Osteoblast (primary cell): ENCODE measurements at regions not wholly inside any gene's neighbourhood (a gene's known extent, or its start where the extent isn't known, plus 50 kb on each side); places are given as distances from the start of the nearest gene placed in this dataset.

Experiments
- DNase-seq: peaks from one replicate; pipeline ENCODE4 v3.0.0; 2011; ENCODE audit warnings: low spot score, mixed read lengths; ENCODE audit not compliant: insufficient read length; ENCODE audit errors: missing footprints
- H2AFZ ChIP-seq: 2 replicates; pipeline ENCODE4 v1.6.0; 2011; ENCODE audit warnings: mild to moderate bottlenecking, low read length
- H3K27ac ChIP-seq: 2 replicates; pipeline ENCODE4 v1.5.1; 2011; ENCODE audit warnings: mild to moderate bottlenecking, low read depth, low read length, moderate library complexity
- H3K27me3 ChIP-seq: 2 replicates; pipeline ENCODE4 v1.6.0; 2012; ENCODE audit warnings: mild to moderate bottlenecking, control low read depth, inconsistent platforms, low read length, moderate library complexity; ENCODE audit not compliant: insufficient read depth
- H3K36me3 ChIP-seq: 2 replicates; pipeline ENCODE4 v1.5.1; 2011; ENCODE audit warnings: mild to moderate bottlenecking, low read length, control low read depth, moderate library complexity; ENCODE audit not compliant: insufficient read depth
- H3K4me1 ChIP-seq: 2 replicates; pipeline ENCODE4 v1.5.1; 2011; ENCODE audit warnings: mild to moderate bottlenecking, low read length, control low read depth, moderate library complexity; ENCODE audit not compliant: insufficient read depth
- H3K4me2 ChIP-seq: 2 replicates; pipeline ENCODE4 v1.6.0; 2011; ENCODE audit warnings: mild to moderate bottlenecking, low read length; ENCODE audit not compliant: insufficient read depth
- H3K4me3 ChIP-seq: fragments of 200-600 bp; sonication (generic); 3 replicates; pipeline ENCODE4 v1.5.1; 2012; ENCODE audit warnings: mild to moderate bottlenecking, low read length, inconsistent platforms; ENCODE audit not compliant: insufficient read depth
- H3K79me2 ChIP-seq: 2 replicates; pipeline ENCODE4 v1.6.0; 2012; ENCODE audit warnings: mild to moderate bottlenecking, low read length, control low read depth, inconsistent platforms; ENCODE audit not compliant: insufficient read depth
- H3K9me3 ChIP-seq: 2 replicates; pipeline ENCODE4 v1.5.1; 2011; ENCODE audit warnings: low read depth, low read length, control low read depth
- H4K20me1 ChIP-seq: 2 replicates; pipeline ENCODE4 v1.6.0; 2012; ENCODE audit warnings: mild to moderate bottlenecking, low read length, control low read depth; ENCODE audit not compliant: insufficient read depth
- TF ChIP-seq, protein P1 (sequence below): IDR thresholded peaks from 2 replicates; pipeline ENCODE4 v1.5.1; 2011; ENCODE audit warnings: mild to moderate bottlenecking, low read depth, low read length, moderate library complexity; ENCODE audit errors: extremely low read depth

DNA sequence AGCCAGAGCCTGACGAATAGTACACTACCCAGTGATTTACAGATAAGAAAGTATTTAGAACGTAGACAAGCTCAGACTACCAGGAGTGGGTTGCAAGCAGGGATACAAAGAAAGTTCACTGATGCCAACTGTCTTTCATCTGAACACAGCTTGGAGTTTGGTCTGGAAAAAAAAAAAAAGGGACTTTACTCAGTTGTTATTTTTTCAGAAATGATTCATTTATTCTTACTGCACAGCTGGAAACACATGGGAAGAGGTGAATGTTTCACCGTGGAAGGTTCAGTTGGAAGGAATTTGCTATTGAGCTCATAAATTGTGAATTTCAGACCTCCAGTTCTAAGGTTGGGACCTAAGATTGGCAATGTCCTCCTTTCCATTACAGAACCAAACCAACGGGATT is 259.7 kb downstream of the ETAA1 start:
- Histone ChIP-seq H3K36me3 (no peaks in the 10 kb centered on the region), H3K4me3 (no peak overlapping the region), H3K79me2 (no peaks in the 10 kb centered on the region), H3K27me3 (peaks cover 2% of the 10 kb centered on the region), H3K4me2 (no peak overlapping the region), H2AFZ (no peak overlapping the region), H3K27ac (no peak overlapping the region), H3K9me3 (no peaks in the 10 kb centered on the region), H4K20me1 (no peaks in the 10 kb centered on the region), H3K4me1 (no peaks in the 10 kb centered on the region)
- DNase-seq = no peak
- TF ChIP-seq, protein P1, sequence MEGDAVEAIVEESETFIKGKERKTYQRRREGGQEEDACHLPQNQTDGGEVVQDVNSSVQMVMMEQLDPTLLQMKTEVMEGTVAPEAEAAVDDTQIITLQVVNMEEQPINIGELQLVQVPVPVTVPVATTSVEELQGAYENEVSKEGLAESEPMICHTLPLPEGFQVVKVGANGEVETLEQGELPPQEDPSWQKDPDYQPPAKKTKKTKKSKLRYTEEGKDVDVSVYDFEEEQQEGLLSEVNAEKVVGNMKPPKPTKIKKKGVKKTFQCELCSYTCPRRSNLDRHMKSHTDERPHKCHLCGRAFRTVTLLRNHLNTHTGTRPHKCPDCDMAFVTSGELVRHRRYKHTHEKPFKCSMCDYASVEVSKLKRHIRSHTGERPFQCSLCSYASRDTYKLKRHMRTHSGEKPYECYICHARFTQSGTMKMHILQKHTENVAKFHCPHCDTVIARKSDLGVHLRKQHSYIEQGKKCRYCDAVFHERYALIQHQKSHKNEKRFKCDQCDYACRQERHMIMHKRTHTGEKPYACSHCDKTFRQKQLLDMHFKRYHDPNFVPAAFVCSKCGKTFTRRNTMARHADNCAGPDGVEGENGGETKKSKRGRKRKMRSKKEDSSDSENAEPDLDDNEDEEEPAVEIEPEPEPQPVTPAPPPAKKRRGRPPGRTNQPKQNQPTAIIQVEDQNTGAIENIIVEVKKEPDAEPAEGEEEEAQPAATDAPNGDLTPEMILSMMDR = no peak

DNA sequence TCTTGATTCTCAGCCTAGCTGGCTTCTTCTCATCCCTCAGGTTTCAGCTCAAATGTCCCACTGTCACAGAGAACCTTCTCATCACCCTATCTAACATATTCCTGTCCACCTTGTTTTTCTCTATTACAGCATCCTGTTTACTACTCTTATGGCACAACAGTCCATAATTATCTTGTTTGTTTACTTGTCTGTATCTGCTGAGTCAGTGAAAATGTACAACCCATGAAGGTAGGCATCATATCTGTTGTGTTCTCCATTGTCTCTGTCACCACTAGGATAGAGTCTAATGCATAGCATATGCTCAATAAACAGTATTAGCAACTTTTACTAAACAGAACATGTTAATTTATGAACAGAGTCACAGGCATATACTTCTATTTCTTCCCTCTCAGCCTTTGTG is 261.7 kb downstream of the ETAA1 start:
- Histone ChIP-seq H3K79me2 (no peaks in the 10 kb centered on the region), H3K4me3 (no peak overlapping the region), H3K4me1 (no peaks in the 10 kb centered on the region), H3K9me3 (no peaks in the 10 kb centered on the region), H4K20me1 (no peaks in the 10 kb centered on the region), H3K4me2 (no peak overlapping the region), H2AFZ (no peak overlapping the region), H3K27me3 (peaks cover 6% of the 10 kb centered on the region), H3K36me3 (no peaks in the 10 kb centered on the region), H3K27ac (no peak overlapping the region)
- DNase-seq = no peak
- TF ChIP-seq, protein P1 = no peak

DNA sequence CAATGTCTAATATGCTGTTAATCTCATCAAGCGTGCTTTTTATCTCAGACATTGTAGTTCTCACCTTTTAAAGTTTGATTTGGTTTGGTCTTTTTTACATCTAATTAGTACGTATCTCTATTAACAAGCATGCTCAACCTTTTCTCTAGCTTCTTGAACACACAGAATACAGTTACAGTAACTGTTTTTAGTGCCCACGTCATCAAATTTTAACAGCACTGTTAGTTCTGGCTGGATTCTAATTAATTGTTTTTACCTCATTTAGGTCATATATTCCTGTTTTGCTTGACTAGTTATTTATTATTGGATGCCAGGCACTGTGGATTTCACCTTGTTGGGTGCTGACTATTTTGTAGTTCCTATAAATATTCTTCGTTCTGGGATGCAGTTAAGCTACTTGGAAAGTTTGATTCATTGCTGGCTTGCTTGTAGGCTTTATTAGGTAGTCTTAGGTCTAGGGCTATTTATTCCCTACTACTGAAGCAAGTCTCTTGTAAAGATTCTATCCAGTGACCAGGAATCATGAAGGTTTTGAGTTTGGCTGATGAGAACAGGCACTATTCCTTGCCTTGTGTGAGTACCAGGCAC is 263.0 kb downstream of the ETAA1 start:
- no peak for DNase-seq
- H3K4me2 ChIP-seq = no peak overlapping the region
- no peaks in the 10 kb centered on the region for H4K20me1 ChIP-seq
- H3K27ac ChIP-seq = no peak overlapping the region
- H3K79me2 ChIP-seq = no peaks in the 10 kb centered on the region
- no peak overlapping the region for H3K4me3 ChIP-seq
- H3K36me3 ChIP-seq = no peaks in the 10 kb centered on the region
- H3K4me1 ChIP-seq = no peaks in the 10 kb centered on the region
- H2AFZ ChIP-seq = no peak overlapping the region
- TF ChIP-seq, protein P1 = no peak
- H3K9me3 ChIP-seq = no peaks in the 10 kb centered on the region
- H3K27me3 ChIP-seq = peaks cover 6% of the 10 kb centered on the region

DNA sequence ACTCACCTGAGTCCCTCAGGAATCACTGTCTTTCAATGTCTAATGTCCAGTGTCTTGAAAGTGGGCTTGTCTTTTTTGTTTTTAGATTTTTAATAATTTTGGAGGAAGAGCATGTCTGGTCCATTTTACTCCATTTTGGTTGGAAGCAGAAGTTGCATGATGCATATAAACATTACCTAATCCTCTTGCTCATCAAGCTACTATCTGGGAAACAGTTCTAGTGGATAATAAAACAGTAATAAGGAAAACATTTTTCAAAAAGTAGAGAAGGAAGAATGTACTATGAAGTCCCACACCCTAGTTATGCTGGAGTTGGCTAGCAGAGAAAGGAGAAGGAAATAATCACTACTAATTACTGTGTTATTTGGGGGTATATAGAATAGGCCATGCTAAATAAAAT is 263.7 kb downstream of the ETAA1 start:
- no peak for DNase-seq
- Histone ChIP-seq H4K20me1 (no peaks in the 10 kb centered on the region), H3K27me3 (peaks cover 6% of the 10 kb centered on the region), H3K4me3 (no peak overlapping the region), H3K36me3 (no peaks in the 10 kb centered on the region), H3K79me2 (no peaks in the 10 kb centered on the region), H3K4me1 (no peaks in the 10 kb centered on the region), H3K9me3 (no peaks in the 10 kb centered on the region), H2AFZ (no peak overlapping the region), H3K27ac (no peak overlapping the region), H3K4me2 (no peak overlapping the region)
- TF ChIP-seq, protein P1 = no peak
